ENCODE measurements at regions not wholly inside any gene's neighbourhood (a gene's known extent, or its start where the extent isn't known, plus 50 kb on each side); places are given as distances from the start of the nearest gene placed in this dataset.

DNA sequence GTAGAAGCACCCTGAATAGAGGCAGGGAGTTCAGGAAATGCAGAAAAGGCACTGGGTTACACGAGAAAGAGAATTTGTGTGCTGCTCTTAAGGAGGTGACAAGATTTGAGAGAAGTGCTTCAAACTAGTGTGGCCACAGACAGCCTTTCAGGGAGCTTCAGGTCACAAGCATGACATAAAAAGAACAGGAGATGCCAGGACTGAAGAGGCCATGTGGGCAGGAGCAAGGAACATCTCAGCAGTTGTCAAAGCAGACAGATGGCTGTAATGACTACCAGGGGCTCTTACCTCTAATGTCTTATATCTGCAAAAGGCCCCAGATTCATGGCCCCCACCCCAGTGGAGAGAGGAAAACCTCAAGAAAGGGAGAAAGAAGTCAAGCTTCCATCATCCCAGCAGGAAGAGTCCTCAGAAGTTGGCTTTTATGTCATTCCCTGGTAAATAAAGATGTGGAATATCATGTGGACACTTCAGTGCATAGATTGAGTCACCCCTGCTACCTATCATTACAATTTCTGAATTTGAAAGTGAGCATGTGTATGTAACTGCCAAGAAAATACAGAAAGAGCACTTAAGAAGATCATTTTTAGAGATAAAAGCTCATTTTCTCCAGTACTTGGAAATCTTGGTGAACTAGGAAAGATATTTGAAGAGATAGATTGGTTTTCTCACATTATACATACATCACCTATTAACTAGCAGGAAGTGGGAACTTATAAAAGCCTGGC lies 214.4 kb upstream of the RORB start:
- TF ChIP-seq TAF1 (IDR thresholded peaks at IDR 0.05; ENCODE audit: borderline replicate concordance, insufficient read depth, low read length) (no peak), POLR2AphosphoS5 (IDR thresholded peaks at IDR 0.05; ENCODE audit: low read depth, low read length) (no peak), SIN3A (IDR thresholded peaks at IDR 0.05; ENCODE audit: borderline replicate concordance, insufficient read depth, low read length) (no peak), REST (IDR thresholded peaks at IDR 0.05; ENCODE audit: insufficient read depth in 1 of 2, low read depth in 2 of 2, low read length in 2 of 2) (no peak), FOXP2 (optimal IDR thresholded peaks at IDR 0.05; ENCODE audit: borderline replicate concordance, extremely low read depth, extremely low read length, insufficient read depth) (no peak)

DNA sequence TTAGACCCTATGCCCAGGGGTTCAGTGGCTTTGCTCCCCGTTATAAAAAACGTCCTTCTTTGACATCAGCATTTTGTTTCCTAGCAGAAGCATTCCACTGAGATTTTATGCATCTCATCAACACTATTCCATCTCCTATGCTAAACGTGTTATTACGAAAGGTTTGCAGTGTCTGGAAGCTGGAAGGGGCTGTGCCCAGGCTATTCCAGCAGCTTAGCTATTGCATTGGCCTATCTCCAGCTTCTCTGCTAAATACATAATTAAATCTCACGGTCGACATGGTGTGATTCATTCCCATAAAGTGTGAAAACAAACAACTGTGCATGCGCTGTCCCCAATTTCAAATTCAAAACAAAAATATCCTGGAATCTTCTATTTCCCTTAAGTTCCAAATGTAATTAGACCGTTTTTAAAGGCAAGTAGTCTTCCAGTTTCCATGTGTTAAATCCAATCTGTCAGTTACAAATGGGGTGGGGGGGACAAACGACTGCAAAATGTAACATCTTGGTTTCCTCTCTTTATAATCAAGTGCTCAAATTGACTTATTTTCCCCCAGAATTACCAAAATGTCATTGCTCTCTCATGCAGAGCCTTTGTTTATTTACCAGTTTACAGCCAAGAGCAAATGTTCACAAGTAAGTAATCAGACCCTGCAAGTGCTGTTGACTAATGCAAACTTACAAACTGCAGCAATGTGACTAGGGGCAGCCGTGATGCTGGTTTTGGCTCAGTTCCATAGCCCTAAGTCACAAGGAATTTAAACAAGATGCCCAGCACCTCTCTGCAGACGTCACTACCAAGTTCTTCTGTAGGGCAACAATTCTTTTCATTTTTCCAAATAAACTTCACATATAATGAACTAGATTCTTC lies 212.3 kb upstream of the RORB start:
- no peak for TF ChIP-seq POLR2AphosphoS5 (IDR thresholded peaks at IDR 0.05; ENCODE audit: low read depth, low read length)
- TF ChIP-seq REST (IDR thresholded peaks at IDR 0.05; ENCODE audit: insufficient read depth in 1 of 2, low read depth in 2 of 2, low read length in 2 of 2): no peak
- no peak for TF ChIP-seq TAF1 (IDR thresholded peaks at IDR 0.05; ENCODE audit: borderline replicate concordance, insufficient read depth, low read length)
- no peak for TF ChIP-seq SIN3A (IDR thresholded peaks at IDR 0.05; ENCODE audit: borderline replicate concordance, insufficient read depth, low read length)
- TF ChIP-seq FOXP2 (optimal IDR thresholded peaks at IDR 0.05; ENCODE audit: borderline replicate concordance, extremely low read depth, extremely low read length, insufficient read depth): no peak

GRCh38 chr9:74293479-74293878 lies 203.7 kb upstream of the RORB start:
- TF ChIP-seq FOXP2 (optimal IDR thresholded peaks at IDR 0.05; ENCODE audit: borderline replicate concordance, extremely low read depth, extremely low read length, insufficient read depth): no peak
- TF ChIP-seq POLR2AphosphoS5 (IDR thresholded peaks at IDR 0.05; ENCODE audit: low read depth, low read length): no peak
- no peak for TF ChIP-seq REST (IDR thresholded peaks at IDR 0.05; ENCODE audit: insufficient read depth in 1 of 2, low read depth in 2 of 2, low read length in 2 of 2)
- no peak for TF ChIP-seq SIN3A (IDR thresholded peaks at IDR 0.05; ENCODE audit: borderline replicate concordance, insufficient read depth, low read length)
- no peak for TF ChIP-seq TAF1 (IDR thresholded peaks at IDR 0.05; ENCODE audit: borderline replicate concordance, insufficient read depth, low read length)

DNA sequence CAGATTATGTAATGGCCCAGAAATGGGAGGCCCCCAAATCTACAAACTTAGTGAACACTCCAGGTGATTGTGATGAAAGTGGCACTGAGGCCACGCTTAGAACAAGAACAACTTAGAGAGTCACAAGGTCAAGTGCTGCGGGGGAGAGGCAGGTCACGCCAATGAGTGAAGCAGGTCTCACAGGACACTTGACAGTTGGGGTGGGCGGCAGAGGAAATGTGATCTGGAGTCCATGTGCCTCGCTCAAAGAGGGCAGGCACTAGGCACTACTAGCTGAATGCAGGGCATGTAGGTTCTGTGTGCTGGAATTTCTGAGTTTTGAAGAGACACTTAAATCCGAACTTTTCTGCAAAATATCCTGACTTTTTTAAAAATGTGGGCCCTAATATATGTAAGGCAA lies 193.2 kb upstream of the RORB start:
- TF ChIP-seq TAF1 (IDR thresholded peaks at IDR 0.05; ENCODE audit: borderline replicate concordance, insufficient read depth, low read length): no peak
- no peak for TF ChIP-seq FOXP2 (optimal IDR thresholded peaks at IDR 0.05; ENCODE audit: borderline replicate concordance, extremely low read depth, extremely low read length, insufficient read depth)
- TF ChIP-seq POLR2AphosphoS5 (IDR thresholded peaks at IDR 0.05; ENCODE audit: low read depth, low read length): no peak
- no peak for TF ChIP-seq REST (IDR thresholded peaks at IDR 0.05; ENCODE audit: insufficient read depth in 1 of 2, low read depth in 2 of 2, low read length in 2 of 2)
- no peak for TF ChIP-seq SIN3A (IDR thresholded peaks at IDR 0.05; ENCODE audit: borderline replicate concordance, insufficient read depth, low read length)

Data from PFSK-1 (cell line).